ENCODE measurements at regions not wholly inside any gene's neighbourhood (a gene's known extent, or its start where the extent isn't known, plus 50 kb on each side); places are given as distances from the start of the nearest gene placed in this dataset.

DNA sequence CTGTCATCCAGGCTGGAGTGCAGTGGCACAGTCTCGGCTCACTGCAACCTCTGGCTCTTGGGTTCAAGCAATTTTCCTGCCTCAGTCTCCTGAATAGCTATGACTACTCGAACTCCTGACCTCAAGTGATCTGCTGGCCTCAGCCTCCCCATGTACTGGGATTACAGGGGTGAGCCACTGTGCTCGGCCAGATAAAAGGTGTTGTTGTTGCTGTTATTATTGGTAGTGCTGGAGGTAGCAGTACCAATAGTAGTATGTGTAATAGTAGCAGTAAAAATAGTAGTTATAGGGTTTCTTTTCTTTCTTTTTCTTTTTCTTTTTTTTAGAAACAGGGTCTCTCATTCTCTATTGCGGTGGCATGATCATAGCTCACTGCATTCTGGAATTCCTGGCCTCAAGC lies 592.1 kb downstream of the ARAP2 start:
- H3K9me3 ChIP-seq (ENCODE audit: control insufficient read depth, low read length), result no peaks in the 10 kb centered on the region
- H3K4me1 ChIP-seq (ENCODE audit: control insufficient read depth, insufficient read depth, low read length, poor library complexity, severe bottlenecking), result no peaks in the 10 kb centered on the region
- H3K36me3 ChIP-seq (ENCODE audit: control insufficient read depth, insufficient read depth, low read length), result no peaks in the 10 kb centered on the region
- 77 to 93% methylated on average over 1 to 3 of the region's 4 CpGs for WGBS, 2 experiments (ENCODE audit: insufficient coverage in 2 of 2)
- H3K4me3 ChIP-seq (ENCODE audit: extremely low read depth, insufficient read depth, low read length, poor library complexity, severe bottlenecking), result no peak overlapping the region
- H3K27ac ChIP-seq (ENCODE audit: low read depth, low read length, severe bottlenecking), result no peak overlapping the region

DNA sequence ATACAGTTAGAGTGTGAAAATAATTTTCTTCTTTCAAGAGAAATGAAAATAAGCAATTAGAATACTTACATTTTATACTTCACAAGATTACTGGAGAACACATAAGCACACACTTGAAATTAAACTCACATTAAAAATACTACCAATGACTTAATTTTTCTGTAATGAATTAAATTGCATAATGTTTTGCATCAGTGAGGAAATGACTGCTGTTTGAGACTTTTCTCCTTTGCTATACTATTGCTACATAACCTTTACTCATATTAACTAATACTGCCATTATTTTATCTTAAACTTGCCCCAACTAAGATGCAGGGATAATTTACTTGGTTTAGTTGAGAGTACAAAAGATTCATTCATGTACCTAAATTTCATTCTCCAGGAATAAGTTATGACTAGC lies 590.9 kb downstream of the ARAP2 start:
- Histone ChIP-seq H3K4me1 (ENCODE audit: control insufficient read depth, insufficient read depth, low read length, poor library complexity, severe bottlenecking) (no peaks in the 10 kb centered on the region), H3K27ac (ENCODE audit: low read depth, low read length, severe bottlenecking) (no peak overlapping the region), H3K36me3 (ENCODE audit: control insufficient read depth, insufficient read depth, low read length) (no peaks in the 10 kb centered on the region), H3K9me3 (ENCODE audit: control insufficient read depth, low read length) (no peaks in the 10 kb centered on the region), H3K4me3 (ENCODE audit: extremely low read depth, insufficient read depth, low read length, poor library complexity, severe bottlenecking) (no peak overlapping the region)

DNA sequence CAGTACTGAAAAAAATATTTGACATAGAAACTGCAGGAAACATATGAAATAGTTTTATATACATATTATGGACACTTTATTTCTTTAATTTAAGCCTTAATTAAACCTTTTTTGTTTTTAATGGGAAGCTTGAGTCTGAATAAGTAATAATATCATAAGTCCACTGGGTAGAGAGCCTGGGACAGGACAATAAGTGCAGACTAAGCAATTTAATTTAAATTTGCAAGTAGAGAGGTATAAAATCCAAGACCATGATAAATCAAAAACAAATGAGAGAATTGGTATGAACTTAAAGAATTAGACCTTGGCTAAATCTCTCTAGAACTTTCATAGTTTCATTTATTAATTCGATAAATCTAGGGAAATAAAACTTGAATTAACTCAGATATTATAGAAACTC lies 571.2 kb downstream of the ARAP2 start:
- no peaks in the 10 kb centered on the region for H3K36me3 ChIP-seq (ENCODE audit: control insufficient read depth, insufficient read depth, low read length)
- no peak overlapping the region for H3K4me3 ChIP-seq (ENCODE audit: extremely low read depth, insufficient read depth, low read length, poor library complexity, severe bottlenecking)
- WGBS, 2 experiments (ENCODE audit: insufficient coverage in 2 of 2), result no CpG with 5 or more reads among the region's 1 CpG
- no peak overlapping the region for H3K27ac ChIP-seq (ENCODE audit: low read depth, low read length, severe bottlenecking)
- no peaks in the 10 kb centered on the region for H3K4me1 ChIP-seq (ENCODE audit: control insufficient read depth, insufficient read depth, low read length, poor library complexity, severe bottlenecking)
- no peaks in the 10 kb centered on the region for H3K9me3 ChIP-seq (ENCODE audit: control insufficient read depth, low read length)

DNA sequence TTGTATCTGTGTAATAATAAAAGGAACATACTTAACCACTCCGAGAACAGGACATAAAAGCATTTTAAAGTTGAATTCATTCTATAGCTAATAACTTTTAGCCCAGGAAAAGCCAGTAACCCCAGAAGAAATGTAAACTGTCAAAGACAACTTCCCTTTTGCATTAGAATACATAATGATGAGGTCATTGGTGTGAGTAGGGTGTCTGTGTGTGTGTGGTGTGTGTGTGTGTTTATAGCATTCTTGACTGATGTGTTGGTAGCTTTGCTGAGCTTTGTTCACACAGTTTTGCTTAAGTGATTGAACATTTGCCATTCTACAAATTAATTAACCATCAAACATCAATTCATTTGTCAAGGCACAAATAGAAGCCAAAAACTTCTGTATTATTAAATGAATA lies 559.6 kb downstream of the ARAP2 start:
- Histone ChIP-seq H3K9me3 (ENCODE audit: control insufficient read depth, low read length) (no peaks in the 10 kb centered on the region), H3K4me3 (ENCODE audit: extremely low read depth, insufficient read depth, low read length, poor library complexity, severe bottlenecking) (no peak overlapping the region), H3K36me3 (ENCODE audit: control insufficient read depth, insufficient read depth, low read length) (no peaks in the 10 kb centered on the region), H3K27ac (ENCODE audit: low read depth, low read length, severe bottlenecking) (no peak overlapping the region), H3K4me1 (ENCODE audit: control insufficient read depth, insufficient read depth, low read length, poor library complexity, severe bottlenecking) (peaks cover 5% of the 10 kb centered on the region)
- no CpG with 5 or more reads among the region's 1 CpG for WGBS, 2 experiments (ENCODE audit: insufficient coverage in 2 of 2)

DNA sequence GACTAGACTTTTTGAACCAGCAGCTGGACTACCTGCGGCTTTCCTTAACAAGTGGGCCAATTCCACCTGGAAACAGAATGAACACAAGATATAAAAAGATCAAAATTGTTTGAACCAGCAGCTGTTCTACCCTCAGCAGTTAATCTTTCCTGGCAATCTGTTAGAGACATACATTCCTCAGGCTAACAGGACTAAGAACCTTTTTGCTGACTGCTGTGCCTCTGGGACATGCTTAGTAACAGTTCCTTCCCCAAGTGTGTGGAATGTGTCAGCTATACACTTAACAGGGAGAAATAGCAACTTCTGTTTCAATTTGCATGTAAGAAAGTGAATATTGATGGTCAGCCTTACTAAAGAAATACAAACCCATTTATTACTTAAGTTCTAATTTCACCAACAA lies 554.4 kb downstream of the ARAP2 start:
- peak overlapping the region; percentile 57 for H3K27ac ChIP-seq (ENCODE audit: low read depth, low read length, severe bottlenecking)
- H3K4me1 ChIP-seq (ENCODE audit: control insufficient read depth, insufficient read depth, low read length, poor library complexity, severe bottlenecking), result peaks cover 11% of the 10 kb centered on the region
- WGBS, 2 experiments (ENCODE audit: insufficient coverage in 2 of 2), result 14 to 57% methylated on average over 1 of the region's 1 CpG
- no peaks in the 10 kb centered on the region for H3K9me3 ChIP-seq (ENCODE audit: control insufficient read depth, low read length)
- H3K4me3 ChIP-seq (ENCODE audit: extremely low read depth, insufficient read depth, low read length, poor library complexity, severe bottlenecking), result no peak overlapping the region
- H3K36me3 ChIP-seq (ENCODE audit: control insufficient read depth, insufficient read depth, low read length), result no peaks in the 10 kb centered on the region

DNA sequence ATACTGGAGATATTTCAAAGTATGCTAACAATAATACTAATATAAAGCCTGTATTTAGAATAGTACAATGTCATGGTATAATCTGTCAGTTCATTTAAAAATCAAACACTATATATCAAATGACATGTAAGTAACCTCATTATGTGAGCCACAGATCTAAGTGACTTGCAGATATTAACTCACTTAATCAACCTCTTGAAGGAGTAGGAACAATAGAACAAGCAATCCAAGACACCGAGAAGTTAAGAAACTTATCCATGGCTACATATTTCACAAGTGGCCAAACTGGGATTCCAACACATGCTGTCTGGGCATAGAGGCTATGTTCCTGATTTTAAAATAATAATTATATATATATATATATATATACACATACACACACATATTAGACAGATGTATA lies 554.0 kb downstream of the ARAP2 start:
- H3K9me3 ChIP-seq (ENCODE audit: control insufficient read depth, low read length), result no peaks in the 10 kb centered on the region
- whole genome bisulfite sequencing, 2 experiments (ENCODE audit: insufficient coverage in 2 of 2), result 100% methylated on average over 1 of the region's 1 CpG; no CpG with 5 or more reads in 1 of the 2 experiments
- H3K36me3 ChIP-seq (ENCODE audit: control insufficient read depth, insufficient read depth, low read length), result no peaks in the 10 kb centered on the region
- peaks cover 11% of the 10 kb centered on the region for H3K4me1 ChIP-seq (ENCODE audit: control insufficient read depth, insufficient read depth, low read length, poor library complexity, severe bottlenecking)
- no peak overlapping the region for H3K4me3 ChIP-seq (ENCODE audit: extremely low read depth, insufficient read depth, low read length, poor library complexity, severe bottlenecking)
- H3K27ac ChIP-seq (ENCODE audit: low read depth, low read length, severe bottlenecking), result peak overlapping the region; percentile 57

DNA sequence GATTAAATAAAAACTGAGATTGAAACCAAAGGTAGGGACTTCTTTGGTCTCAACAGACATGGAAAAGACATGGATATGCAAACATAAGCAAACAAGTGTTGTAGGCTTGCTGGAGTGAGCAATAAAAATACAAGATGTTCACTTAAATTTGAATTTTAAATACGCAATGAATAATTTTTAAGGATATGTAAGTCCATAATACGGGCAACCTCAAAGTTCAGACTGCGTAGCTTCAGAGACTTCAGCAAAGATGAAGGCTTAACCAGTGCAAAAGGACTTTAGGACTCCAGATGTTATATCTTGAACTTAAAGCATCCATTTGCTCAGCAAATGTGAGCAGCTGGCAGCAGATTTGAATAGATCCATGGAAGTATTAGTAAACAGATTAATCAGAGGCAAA lies 549.3 kb downstream of the ARAP2 start:
- 90% methylated on average over 2 of the region's 3 CpGs; no CpG with 5 or more reads in 1 of the 2 experiments for WGBS, 2 experiments (ENCODE audit: insufficient coverage in 2 of 2)
- no peak overlapping the region for H3K4me3 ChIP-seq (ENCODE audit: extremely low read depth, insufficient read depth, low read length, poor library complexity, severe bottlenecking)
- no peaks in the 10 kb centered on the region for H3K9me3 ChIP-seq (ENCODE audit: control insufficient read depth, low read length)
- peaks cover 4% of the 10 kb centered on the region for H3K4me1 ChIP-seq (ENCODE audit: control insufficient read depth, insufficient read depth, low read length, poor library complexity, severe bottlenecking)
- no peak overlapping the region for H3K27ac ChIP-seq (ENCODE audit: low read depth, low read length, severe bottlenecking)
- no peaks in the 10 kb centered on the region for H3K36me3 ChIP-seq (ENCODE audit: control insufficient read depth, insufficient read depth, low read length)

DNA sequence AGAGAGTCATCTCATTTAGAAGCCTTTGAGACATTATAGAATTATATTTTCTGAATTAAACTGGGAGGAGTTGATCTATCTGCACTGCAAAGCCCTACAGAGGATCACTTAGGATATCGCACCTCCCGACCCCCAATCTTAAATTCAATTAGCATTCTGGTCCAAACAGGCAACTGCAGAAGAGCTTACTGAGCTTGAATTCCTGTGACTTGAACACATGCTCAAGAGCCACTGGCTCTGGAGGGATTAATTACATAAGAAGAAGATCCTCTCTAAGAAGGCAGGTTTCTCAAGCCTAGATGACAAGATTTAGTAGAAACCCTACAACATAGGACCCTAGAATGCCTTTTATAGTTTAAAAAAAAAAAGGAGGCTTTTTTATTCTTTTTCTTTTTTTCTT lies 548.9 kb downstream of the ARAP2 start:
- 100% methylated on average over 1 of the region's 2 CpGs; no CpG with 5 or more reads in 1 of the 2 experiments for WGBS, 2 experiments (ENCODE audit: insufficient coverage in 2 of 2)
- H3K36me3 ChIP-seq (ENCODE audit: control insufficient read depth, insufficient read depth, low read length), result no peaks in the 10 kb centered on the region
- no peaks in the 10 kb centered on the region for H3K4me1 ChIP-seq (ENCODE audit: control insufficient read depth, insufficient read depth, low read length, poor library complexity, severe bottlenecking)
- no peak overlapping the region for H3K27ac ChIP-seq (ENCODE audit: low read depth, low read length, severe bottlenecking)
- H3K4me3 ChIP-seq (ENCODE audit: extremely low read depth, insufficient read depth, low read length, poor library complexity, severe bottlenecking), result no peak overlapping the region
- H3K9me3 ChIP-seq (ENCODE audit: control insufficient read depth, low read length), result no peaks in the 10 kb centered on the region

DNA sequence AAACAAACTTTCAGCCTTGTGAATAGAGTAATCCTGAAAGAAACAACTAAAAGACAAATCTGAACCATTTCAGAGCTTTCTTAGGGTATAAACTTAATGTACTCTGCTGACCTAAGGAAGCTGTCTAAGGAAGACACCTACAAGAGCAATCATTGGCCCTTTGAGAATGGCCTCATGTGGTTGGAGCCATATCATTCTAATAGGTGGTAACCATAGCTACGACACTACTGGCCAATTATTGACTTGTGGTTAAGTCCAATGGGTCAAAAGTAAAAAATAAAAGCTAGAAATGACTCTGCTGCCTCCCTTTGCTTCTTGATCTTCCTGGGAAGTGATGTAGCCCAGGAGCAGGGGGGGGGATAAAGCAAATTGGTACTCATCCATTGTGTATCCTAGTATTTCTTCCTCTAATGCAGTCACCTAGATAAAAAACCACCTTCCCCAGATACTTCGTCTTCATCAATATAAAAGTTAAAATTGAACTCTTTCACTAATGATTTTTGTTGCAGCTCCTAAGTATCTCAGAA lies 547.0 kb downstream of the ARAP2 start:
- no peaks in the 10 kb centered on the region for H3K36me3 ChIP-seq (ENCODE audit: control insufficient read depth, insufficient read depth, low read length)
- H3K9me3 ChIP-seq (ENCODE audit: control insufficient read depth, low read length), result no peaks in the 10 kb centered on the region
- WGBS, 2 experiments (ENCODE audit: insufficient coverage in 2 of 2), result 80% methylated on average over 1 of the region's 2 CpGs; no CpG with 5 or more reads in 1 of the 2 experiments
- H3K4me1 ChIP-seq (ENCODE audit: control insufficient read depth, insufficient read depth, low read length, poor library complexity, severe bottlenecking), result no peaks in the 10 kb centered on the region
- H3K4me3 ChIP-seq (ENCODE audit: extremely low read depth, insufficient read depth, low read length, poor library complexity, severe bottlenecking), result no peak overlapping the region
- no peak overlapping the region for H3K27ac ChIP-seq (ENCODE audit: low read depth, low read length, severe bottlenecking)

DNA sequence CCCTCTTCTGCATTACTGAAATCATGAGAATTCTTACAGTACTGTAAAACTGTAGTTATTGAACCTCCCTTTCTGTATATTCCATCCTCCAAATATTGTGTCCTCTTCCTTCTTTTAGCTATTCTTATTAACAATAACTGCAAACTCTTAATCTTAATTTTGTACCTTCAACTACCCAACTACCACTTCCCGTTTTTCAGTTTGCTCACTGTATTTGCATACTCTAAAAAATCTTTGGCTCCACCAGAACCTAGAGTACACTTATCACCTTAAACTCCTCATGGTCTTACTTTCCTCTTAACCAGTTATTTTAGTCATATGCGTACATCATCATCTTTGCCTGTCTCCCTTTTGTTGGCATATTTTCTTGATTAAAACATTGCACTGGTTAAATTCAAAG lies 543.7 kb downstream of the ARAP2 start:
- Histone ChIP-seq H3K4me3 (ENCODE audit: extremely low read depth, insufficient read depth, low read length, poor library complexity, severe bottlenecking) (no peak overlapping the region), H3K9me3 (ENCODE audit: control insufficient read depth, low read length) (no peaks in the 10 kb centered on the region), H3K27ac (ENCODE audit: low read depth, low read length, severe bottlenecking) (no peak overlapping the region), H3K4me1 (ENCODE audit: control insufficient read depth, insufficient read depth, low read length, poor library complexity, severe bottlenecking) (no peaks in the 10 kb centered on the region), H3K36me3 (ENCODE audit: control insufficient read depth, insufficient read depth, low read length) (no peaks in the 10 kb centered on the region)
- 96 to 100% methylated on average over 1 of the region's 2 CpGs for WGBS, 2 experiments (ENCODE audit: insufficient coverage in 2 of 2)

DNA sequence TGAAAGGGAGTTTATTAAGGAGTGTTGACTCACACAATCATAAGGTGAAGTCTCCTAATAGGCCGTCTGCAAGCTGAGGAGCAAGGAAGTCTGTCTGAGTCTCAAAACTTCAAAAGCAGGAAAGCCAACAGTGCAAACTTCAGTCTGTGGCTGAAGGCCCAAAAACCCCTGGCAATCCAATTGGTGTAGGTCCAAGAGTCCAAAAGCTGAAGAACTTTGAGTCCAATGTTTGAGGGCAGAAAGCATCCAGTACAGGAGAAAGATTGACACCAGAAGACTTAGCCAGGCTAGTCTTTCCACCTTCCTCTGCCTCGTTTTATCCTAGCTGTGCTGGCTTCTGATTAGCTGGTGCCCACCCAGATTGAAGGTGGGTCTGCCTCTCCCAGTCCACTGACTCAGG lies 535.2 kb downstream of the ARAP2 start:
- Histone ChIP-seq H3K9me3 (ENCODE audit: control insufficient read depth, low read length) (peaks cover 8% of the 10 kb centered on the region), H3K36me3 (ENCODE audit: control insufficient read depth, insufficient read depth, low read length) (no peaks in the 10 kb centered on the region), H3K4me1 (ENCODE audit: control insufficient read depth, insufficient read depth, low read length, poor library complexity, severe bottlenecking) (no peaks in the 10 kb centered on the region), H3K27ac (ENCODE audit: low read depth, low read length, severe bottlenecking) (no peak overlapping the region), H3K4me3 (ENCODE audit: extremely low read depth, insufficient read depth, low read length, poor library complexity, severe bottlenecking) (no peak overlapping the region)
- WGBS, 2 experiments (ENCODE audit: insufficient coverage in 2 of 2), result 77 to 85% methylated on average over 2 of the region's 2 CpGs

Data from mesodermal cell (in vitro differentiated cells).